Neural cell (in vitro differentiated cells): ENCODE measurements at regions not wholly inside any gene's neighbourhood (a gene's known extent, or its start where the extent isn't known, plus 50 kb on each side); places are given as distances from the start of the nearest gene placed in this dataset.

ENCODE experiments used
- H2AFZ ChIP-seq: fragments of 200-600, 300-800 bp; sonication (generic), shearing (Covaris generic); 2 replicates; pipeline ENCODE4 v1.6.0; 2014; ENCODE audit warnings: low read depth, mild to moderate bottlenecking, antibody characterized with exemption, low read length, moderate library complexity
- H3F3A ChIP-seq: fragments of 200-600 bp; shearing (Covaris generic); 2 replicates; pipeline ENCODE4 v1.6.1; 2016; ENCODE audit warnings: mild to moderate bottlenecking, moderate library complexity, mixed read lengths, antibody characterized with exemption, low read length; ENCODE audit not compliant: insufficient read depth, poor library complexity, severe bottlenecking
- H3K27ac ChIP-seq: fragments of 200-600, 300-800 bp; sonication (generic), shearing (Covaris generic); 2 replicates; pipeline ENCODE4 v1.5.1; 2014; ENCODE audit warnings: mild to moderate bottlenecking, low read length, moderate library complexity
- H3K27me3 ChIP-seq: fragments of 300-800, 200-600 bp; sonication (generic), shearing (Covaris generic); 2 replicates; pipeline ENCODE4 v1.6.0; 2014; ENCODE audit warnings: mild to moderate bottlenecking, low read depth, low read length, moderate library complexity; ENCODE audit not compliant: insufficient read depth
- H3K36me3 ChIP-seq: fragments of 300-800, 200-600 bp; sonication (generic), shearing (Covaris generic); 2 replicates; pipeline ENCODE4 v1.5.1; 2014; ENCODE audit warnings: mild to moderate bottlenecking, antibody characterized with exemption, low read length, moderate library complexity; ENCODE audit not compliant: insufficient read depth
- H3K4me2 ChIP-seq: fragments of 300-800, 200-600 bp; sonication (generic), shearing (Covaris generic); 2 replicates; pipeline ENCODE4 v1.6.0; 2014; ENCODE audit warnings: mild to moderate bottlenecking, low read length
- H3K4me3 ChIP-seq: fragments of 300-800, 200-600 bp; sonication (generic), shearing (Covaris generic); 2 replicates; pipeline ENCODE4 v1.5.1; 2014; ENCODE audit warnings: mild to moderate bottlenecking, low read length, moderate library complexity
- H3K79me2 ChIP-seq: fragments of 200-600 bp; shearing (Covaris generic); replicated peaks from 2 replicates; pipeline ENCODE4 v1.6.0; 2014; ENCODE audit warnings: mild to moderate bottlenecking, low read length, moderate library complexity; ENCODE audit not compliant: insufficient read depth
- H3K9ac ChIP-seq: fragments of 300-800, 200-600 bp; sonication (generic), shearing (Covaris generic); 2 replicates; pipeline ENCODE4 v1.6.1; 2016; ENCODE audit warnings: mild to moderate bottlenecking, low read length, mixed read lengths
- H3K9me2 ChIP-seq: fragments of 200-600 bp; shearing (Covaris generic); 2 replicates; pipeline ENCODE4 v1.6.1; 2016; ENCODE audit warnings: mild to moderate bottlenecking, low read length, mixed read lengths; ENCODE audit not compliant: insufficient read depth
- H3K9me3 ChIP-seq: fragments of 200-600, 300-800 bp; sonication (generic), shearing (Covaris generic); 2 replicates; pipeline ENCODE4 v1.6.1; 2016; ENCODE audit warnings: mild to moderate bottlenecking, mixed run types, low read length, moderate library complexity, mixed read lengths
- H4K20me1 ChIP-seq: fragments of 200-600 bp; shearing (Covaris generic); 2 replicates; pipeline ENCODE4 v1.6.1; 2016; ENCODE audit warnings: mild to moderate bottlenecking, mixed run types; ENCODE audit not compliant: insufficient read depth
- CTCF ChIP-seq: fragments of 450-650 bp; IDR thresholded peaks from 2 replicates; pipeline ENCODE4 v1.5.1; 2014; ENCODE audit warnings: antibody characterized with exemption, mild to moderate bottlenecking, moderate library complexity; ENCODE audit not compliant: poor library complexity, severe bottlenecking
- EP300 ChIP-seq: fragments of 450-650 bp; conservative IDR thresholded peaks from 2 replicates; pipeline ENCODE4 v1.6.1; 2014; ENCODE audit warnings: antibody characterized with exemption, mild to moderate bottlenecking, moderate library complexity; ENCODE audit not compliant: poor library complexity, severe bottlenecking
- EZH2 ChIP-seq: fragments of 200-600, 300-800 bp; shearing (Covaris generic), sonication (generic); IDR thresholded peaks from 2 replicates; pipeline ENCODE4 v1.6.1; 2014; ENCODE audit warnings: antibody characterized with exemption, low read length, borderline replicate concordance, mild to moderate bottlenecking; ENCODE audit not compliant: insufficient read depth, poor library complexity, severe bottlenecking
- MXI1 ChIP-seq: fragments of 450-650 bp; conservative IDR thresholded peaks from 2 replicates; pipeline ENCODE4 v1.6.1; 2014; ENCODE audit warnings: antibody characterized with exemption, mild to moderate bottlenecking; ENCODE audit not compliant: poor library complexity, severe bottlenecking
- POLR2AphosphoS5 ChIP-seq: IDR thresholded peaks from 2 replicates; pipeline ENCODE4 v1.6.1; 2012
- RAD21 ChIP-seq: fragments of 450-650 bp; conservative IDR thresholded peaks from 2 replicates; pipeline ENCODE4 v1.6.1; 2014; ENCODE audit warnings: antibody characterized with exemption, mild to moderate bottlenecking, moderate library complexity
- REST ChIP-seq: IDR thresholded peaks from 2 replicates; pipeline ENCODE4 v1.6.1; 2012; ENCODE audit warnings: borderline replicate concordance
- SMC3 ChIP-seq: fragments of 450-650 bp; conservative IDR thresholded peaks from 2 replicates; pipeline ENCODE4 v1.6.1; 2014; ENCODE audit warnings: antibody characterized with exemption, mild to moderate bottlenecking, moderate library complexity; ENCODE audit not compliant: poor library complexity
- TAF1 ChIP-seq: IDR thresholded peaks from 2 replicates; pipeline ENCODE4 v1.6.1; 2012; ENCODE audit warnings: low read depth

- H2AFZ ChIP-seq: no peak overlapping the region
- no peaks in the 10 kb centered on the region for H3K9me3 ChIP-seq
- H3K4me2 ChIP-seq: no peak overlapping the region
- H3K9me2 ChIP-seq: no peaks in the 10 kb centered on the region
- no peak overlapping the region for H3K9ac ChIP-seq
- no peaks in the 10 kb centered on the region for H3K36me3 ChIP-seq
- no peaks in the 10 kb centered on the region for H3K27me3 ChIP-seq
- no peak overlapping the region for H3K4me3 ChIP-seq
- TF ChIP-seq EP300 (peak; percentile 67), RAD21 (no peak), TAF1 (no peak), POLR2AphosphoS5 (peak; percentile 47), SMC3 (no peak), REST (no peak), EZH2 (no peak), MXI1 (no peak), CTCF (no peak)
- no peaks in the 10 kb centered on the region for H3K79me2 ChIP-seq
- H4K20me1 ChIP-seq: no peaks in the 10 kb centered on the region
- H3K27ac ChIP-seq: no peak overlapping the region
- no peaks in the 10 kb centered on the region for H3F3A ChIP-seq
These were observed 650.4 kb downstream of the LTN1 start for GRCh38 chr21:28342212-28342810.

GRCh38 chr21:28339403-28339802 is 653.3 kb downstream of the LTN1 start:
- Histone ChIP-seq H3K27ac (no peak overlapping the region), H3F3A (no peaks in the 10 kb centered on the region), H2AFZ (no peak overlapping the region), H3K27me3 (no peaks in the 10 kb centered on the region), H3K9ac (no peak overlapping the region), H4K20me1 (no peaks in the 10 kb centered on the region), H3K4me2 (no peak overlapping the region), H3K9me2 (no peaks in the 10 kb centered on the region), H3K36me3 (no peaks in the 10 kb centered on the region), H3K9me3 (no peaks in the 10 kb centered on the region), H3K79me2 (no peaks in the 10 kb centered on the region), H3K4me3 (no peak overlapping the region)
- no peak for TF ChIP-seq CTCF
- no peak for TF ChIP-seq REST
- no peak for TF ChIP-seq EP300
- TF ChIP-seq SMC3: no peak
- no peak for TF ChIP-seq MXI1
- TF ChIP-seq RAD21: no peak
- TF ChIP-seq TAF1: no peak
